H1 (cell line): ENCODE measurements at regions not wholly inside any gene's neighbourhood (a gene's known extent, or its start where the extent isn't known, plus 50 kb on each side); places are given as distances from the start of the nearest gene placed in this dataset.

Experiments
- CTCF ChIA-PET: fragments of 300-600 bp; sonication (Branson Sonifier 250); formaldehyde crosslinking; loops from one replicate; lab custom pipeline; 2021; ENCODE audit not compliant: partially characterized antibody; lab: Charles Lee
- POLR2A ChIA-PET: fragments of 300-600 bp; sonication (Branson Sonifier 250); formaldehyde crosslinking; loops from one replicate; lab custom pipeline; 2021; ENCODE audit warnings: inconsistent platforms; ENCODE audit not compliant: partially characterized antibody; lab: Charles Lee
- DNase-seq, 2 experiments: peaks; one replicate each; pipeline versions ENCODE4 v3.0.0 to v3.0.0-alpha.2; 2010 to 2022; ENCODE audit warnings: low spot score in 2 of 2, low read depth in 1 of 2, mixed read lengths in 1 of 2
- FAIRE-seq: peaks from 2 replicates; lab custom pipeline; 2011; peaks lifted over from hg19 to GRCh38; lab: Jason Lieb, UNC
- H2AFZ ChIP-seq: 2 replicates; pipeline ENCODE4 v1.8.1; 2012; ENCODE audit warnings: low read length, inconsistent platforms
- H2AK5ac ChIP-seq: 2 replicates; pipeline ENCODE4 v1.6.1; 2013; ENCODE audit warnings: low read depth, low read length
- H2BK120ac ChIP-seq: replicated peaks from 2 replicates; pipeline ENCODE3; 2013; ENCODE audit warnings: low read depth, low read length, inconsistent platforms
- H2BK12ac ChIP-seq: 2 replicates; pipeline ENCODE4 v1.6.1; 2013; ENCODE audit warnings: low read depth, low read length
- H2BK15ac ChIP-seq: 2 replicates; pipeline ENCODE4 v1.6.1; 2013; ENCODE audit warnings: low read length
- H2BK20ac ChIP-seq: 2 replicates; pipeline ENCODE4 v1.6.1; 2013; ENCODE audit warnings: low read length
- H2BK5ac ChIP-seq: 2 replicates; pipeline ENCODE4 v1.6.1; 2013; ENCODE audit warnings: low read depth, low read length
- H3K14ac ChIP-seq: 2 replicates; pipeline ENCODE4 v1.6.1; 2013; ENCODE audit warnings: inconsistent platforms; ENCODE audit not compliant: insufficient read length
- H3K18ac ChIP-seq: 2 replicates; pipeline ENCODE4 v1.6.1; 2013; ENCODE audit warnings: low read length; ENCODE audit errors: extremely low read depth
- H3K23ac ChIP-seq: 2 replicates; pipeline ENCODE4 v1.6.1; 2013; ENCODE audit warnings: inconsistent platforms; ENCODE audit not compliant: insufficient read length
- H3K23me2 ChIP-seq: 2 replicates; pipeline ENCODE4 v1.6.1; 2013; ENCODE audit warnings: low read depth, low read length
- H3K27ac ChIP-seq: 2 replicates; pipeline ENCODE4 v1.6.1; 2011; ENCODE audit warnings: low read depth, low read length, inconsistent platforms
- H3K27me3 ChIP-seq, 4 experiments: replicated peaks in 1 of 4; 1 replicate in 1 of 4; 2 replicates in 3 of 4; pipeline versions ENCODE4 v1.6.1 to v1.8.1; 2011 to 2013; ENCODE audit warnings: low read length in 3 of 4, mild to moderate bottlenecking in 3 of 4, inconsistent platforms in 2 of 4, mixed read lengths in 2 of 4, moderate library complexity in 1 of 4; ENCODE audit not compliant: control insufficient read depth in 3 of 4, insufficient read depth in 3 of 4; ENCODE audit errors: extremely low read depth in 1 of 4
- H3K36me3 ChIP-seq, 4 experiments: 2 replicates each; pipeline versions ENCODE4 v1.6.1 to v1.8.1; 2011 to 2013; ENCODE audit warnings: mild to moderate bottlenecking in 4 of 4, low read length in 3 of 4, moderate library complexity in 2 of 4, control low read depth in 1 of 4, inconsistent platforms in 1 of 4; ENCODE audit not compliant: insufficient read depth in 4 of 4, control insufficient read depth in 2 of 4
- H3K4ac ChIP-seq: replicated peaks from 2 replicates; pipeline ENCODE3; 2013; ENCODE audit warnings: low read length, low read depth, mixed read lengths, inconsistent platforms; ENCODE audit not compliant: insufficient read length
- H3K4me1 ChIP-seq, 4 experiments: replicated peaks in 1 of 4; 1 replicate in 1 of 4; 2 replicates in 3 of 4; pipeline versions ENCODE4 v1.6.1 to v1.8.1; 2011 to 2013; ENCODE audit warnings: low read length in 3 of 4, inconsistent platforms in 2 of 4, mixed read lengths in 1 of 4; ENCODE audit not compliant: insufficient read depth in 4 of 4, control insufficient read depth in 3 of 4
- H3K4me2 ChIP-seq, 2 experiments: 2 replicates each; pipeline versions ENCODE4 v1.6.1 to v1.8.1; 2011 to 2013; ENCODE audit warnings: low read depth in 2 of 2, low read length in 2 of 2, control low read depth in 1 of 2, inconsistent platforms in 1 of 2, mild to moderate bottlenecking in 1 of 2; ENCODE audit not compliant: insufficient read depth in 1 of 2
- H3K4me3 ChIP-seq, 4 experiments: fragments of 200-600, 300-600 bp in 1 of 4; sonication (generic), shearing (Covaris generic), sonication (Bioruptor Twin) in 1 of 4; 2 replicates each; pipeline versions ENCODE4 v1.5.1 to v1.8.1; 2011 to 2016; ENCODE audit warnings: low read length in 4 of 4, low read depth in 3 of 4, control low read depth in 2 of 4, inconsistent platforms in 2 of 4, mild to moderate bottlenecking in 2 of 4, mixed read lengths in 1 of 4, moderate library complexity in 1 of 4; ENCODE audit not compliant: insufficient read depth in 2 of 4; ENCODE audit errors: extremely low read depth in 1 of 4
- H3K56ac ChIP-seq: replicated peaks from 2 replicates; pipeline ENCODE3; 2013; ENCODE audit warnings: low read depth, mild to moderate bottlenecking, mixed read lengths, low read length, inconsistent platforms; ENCODE audit not compliant: insufficient read length
- H3K79me1 ChIP-seq: 2 replicates; pipeline ENCODE4 v1.6.1; 2013; ENCODE audit warnings: low read depth, low read length, control low read depth
- H3K79me2 ChIP-seq, 2 experiments: 2 replicates each; pipeline versions ENCODE4 v1.6.1 to v1.8.1; 2012 to 2013; ENCODE audit warnings: low read length in 2 of 2, mild to moderate bottlenecking in 2 of 2, inconsistent platforms in 1 of 2; ENCODE audit not compliant: insufficient read depth in 2 of 2, control insufficient read depth in 1 of 2
- H3K9ac ChIP-seq, 4 experiments: replicated peaks in 1 of 4; 1 replicate in 1 of 4; 2 replicates in 3 of 4; pipeline versions ENCODE4 v1.6.1 to v1.8.1; 2011 to 2013; ENCODE audit warnings: low read depth in 3 of 4, low read length in 3 of 4, control low read depth in 2 of 4, mild to moderate bottlenecking in 2 of 4, moderate library complexity in 2 of 4, inconsistent platforms in 1 of 4; ENCODE audit errors: extremely low read depth in 1 of 4
- H3K9me3 ChIP-seq, 2 experiments: 2 replicates each; pipeline versions ENCODE4 v1.6.1 to v1.8.1; 2012 to 2013; ENCODE audit warnings: mild to moderate bottlenecking in 2 of 2, moderate library complexity in 2 of 2, control low read depth in 1 of 2, inconsistent platforms in 1 of 2, low read depth in 1 of 2, low read length in 1 of 2, mixed read lengths in 1 of 2; ENCODE audit not compliant: insufficient read depth in 2 of 2
- H4K20me1 ChIP-seq, 2 experiments: replicated peaks in 1 of 2; 2 replicates each; pipeline versions ENCODE3 to v1.8.1; 2011 to 2013; ENCODE audit warnings: inconsistent platforms in 2 of 2, low read length in 2 of 2, mild to moderate bottlenecking in 1 of 2; ENCODE audit not compliant: insufficient read depth in 2 of 2, control insufficient read depth in 1 of 2
- H4K5ac ChIP-seq: 2 replicates; pipeline ENCODE4 v1.6.1; 2013; ENCODE audit warnings: low read length, low read depth, mixed read lengths, inconsistent platforms; ENCODE audit not compliant: insufficient read length
- H4K8ac ChIP-seq: 2 replicates; pipeline ENCODE4 v1.8.0; 2013; ENCODE audit warnings: mild to moderate bottlenecking, moderate library complexity, low read length, inconsistent platforms; ENCODE audit not compliant: insufficient read depth; ENCODE audit errors: extremely low read depth
- H4K91ac ChIP-seq: replicated peaks from 2 replicates; pipeline ENCODE3; 2013; ENCODE audit warnings: low read length, mixed read lengths, inconsistent platforms; ENCODE audit not compliant: insufficient read length
- CBX5 ChIP-seq: fragments of 300-800, 300-1000 bp; sonication (generic); IDR thresholded peaks from 2 replicates; pipeline ENCODE4 v1.7.1; 2016; ENCODE audit warnings: antibody characterized with exemption, low read length, low read depth
- CHD1 ChIP-seq: IDR thresholded peaks from 2 replicates; pipeline ENCODE4 v1.6.1; 2012; ENCODE audit warnings: low read depth, low read length, improper control_type of control experiment
- FOSL1 ChIP-seq: IDR thresholded peaks from 2 replicates; pipeline ENCODE4 v1.6.1; 2011; ENCODE audit warnings: mild to moderate bottlenecking, low read depth, low read length, moderate library complexity; ENCODE audit not compliant: insufficient read depth
- GABPA ChIP-seq: IDR thresholded peaks from 2 replicates; pipeline ENCODE4 v1.6.1; 2011; ENCODE audit warnings: mild to moderate bottlenecking, low read length, moderate library complexity, borderline replicate concordance; ENCODE audit not compliant: insufficient read depth
- JUN ChIP-seq: IDR thresholded peaks from 2 replicates; pipeline ENCODE4 v1.6.1; 2011; ENCODE audit warnings: low read depth, mild to moderate bottlenecking, improper control_type of control experiment, low read length
- JUND ChIP-seq: IDR thresholded peaks from 2 replicates; pipeline ENCODE4 v1.6.1; 2011; ENCODE audit warnings: mild to moderate bottlenecking, improper control_type of control experiment, low read length
- MAFK ChIP-seq: IDR thresholded peaks from 2 replicates; pipeline ENCODE4 v1.6.1; 2012; ENCODE audit warnings: low read depth, mild to moderate bottlenecking, improper control_type of control experiment, low read length
- MAX ChIP-seq: IDR thresholded peaks from 2 replicates; pipeline ENCODE4 v1.6.1; 2012; ENCODE audit warnings: inconsistent platforms
- RAD21 ChIP-seq, 2 experiments: IDR thresholded peaks in 1 of 2; conservative IDR thresholded peaks in 1 of 2; 2 replicates each; pipeline ENCODE4 v1.6.1; 2011; ENCODE audit warnings: low read depth in 2 of 2, low read length in 2 of 2, improper control_type of control experiment in 1 of 2, inconsistent platforms in 1 of 2, mild to moderate bottlenecking in 1 of 2, moderate library complexity in 1 of 2
- RXRA ChIP-seq: IDR thresholded peaks from 2 replicates; pipeline ENCODE4 v1.6.1; 2011; ENCODE audit warnings: low read depth, mild to moderate bottlenecking, low read length, moderate library complexity; ENCODE audit not compliant: insufficient read depth
- SAP30 ChIP-seq: fragments of 300-600 bp; sonication (generic); IDR thresholded peaks from 2 replicates; pipeline ENCODE4 v1.7.1; 2012; ENCODE audit warnings: low read length, moderate library complexity, mild to moderate bottlenecking, inconsistent platforms; ENCODE audit not compliant: insufficient read depth, insufficient replicate concordance
- SUZ12 ChIP-seq: fragments of 200-600 bp; sonication (generic); IDR thresholded peaks from 2 replicates; pipeline ENCODE4 v1.6.1; 2012; ENCODE audit warnings: mild to moderate bottlenecking, inconsistent platforms, low read length, moderate library complexity, mixed read lengths
- TAF7 ChIP-seq: optimal IDR thresholded peaks from 2 replicates; pipeline ENCODE3; 2011; ENCODE audit warnings: low read depth, mild to moderate bottlenecking, inconsistent platforms, low read length, moderate library complexity, borderline replicate concordance
- TEAD4 ChIP-seq: IDR thresholded peaks from 2 replicates; pipeline ENCODE4 v1.6.1; 2012; ENCODE audit warnings: low read depth, low read length, inconsistent platforms, mixed read lengths
- WGBS, 2 experiments: shearing (Covaris generic) in 1 of 2; methylation state at CpG; one replicate each; pipeline versions ENCODE4 v1.1.6 to v1.1.7; 2013 to 2015; ENCODE audit warnings: low lambda C conversion rate in 2 of 2, mixed read lengths in 2 of 2, inconsistent platforms in 1 of 2, low coverage in 1 of 2, missing lambda C conversion rate in 1 of 2; ENCODE audit not compliant: insufficient replicate concordance in 2 of 2, insufficient coverage in 1 of 2, insufficient read length in 1 of 2; ENCODE audit errors: extremely low coverage in 1 of 2, missing lambda C conversion rate in 1 of 2; 5-methylcytosine and 5-hydroxymethylcytosine counted together

GRCh38 chr2:55118643-55119083 is 68.4 kb upstream of the RTN4 start:
- H3K18ac ChIP-seq: no peak overlapping the region
- H2BK15ac ChIP-seq: no peak overlapping the region
- H3K79me2 ChIP-seq: no peaks in the 10 kb centered on the region
- no peak overlapping the region for H2AK5ac ChIP-seq
- ChIA-PET POLR2A (interaction anchor here (1.7 kb wide), 1 partner anchor 16 kb away, joined by 6 read pairs; no protein-coding TSS in a partner anchor), CTCF (interaction anchor here (1.0 to 5.9 kb wide), 5 partner anchors 12 to 49 kb away, joined by 3 to 26 read pairs (median 4); no protein-coding TSS in a partner anchor)
- no peak overlapping the region for H4K8ac ChIP-seq
- H3K27me3 ChIP-seq: no peaks in the 10 kb centered on the region
- no peak overlapping the region for H3K23ac ChIP-seq
- DNase-seq: no peak
- no peak overlapping the region for H3K9ac ChIP-seq
- no peak overlapping the region for H3K4me3 ChIP-seq
- 45% methylated on average over 3 of the region's 3 CpGs; no CpG with 5 or more reads in 1 of the 2 experiments for WGBS, 2 experiments
- no peak overlapping the region for H2BK12ac ChIP-seq
- H2AFZ ChIP-seq: peak overlapping the region; percentile 73
- H3K23me2 ChIP-seq: no peaks in the 10 kb centered on the region
- H3K9me3 ChIP-seq: no peaks in the 10 kb centered on the region
- no peaks in the 10 kb centered on the region; a peak in 1 of 8 replicates for H3K36me3 ChIP-seq
- FAIRE-seq: no peak
- H3K4me2 ChIP-seq: peak overlapping the region in 1 of 2 experiments; percentile 33; a peak in 1 of 4 replicates
- H3K4me1 ChIP-seq: peaks cover under 1 to 5% (median 3%) of the 10 kb centered on the region in 4 experiments; a peak in 4 of 7 replicates
- no peak overlapping the region for H3K4ac ChIP-seq
- H3K27ac ChIP-seq: no peak overlapping the region
- no peak overlapping the region for H4K91ac ChIP-seq
- no peak overlapping the region for H3K56ac ChIP-seq
- no peak overlapping the region for H3K14ac ChIP-seq
- H3K79me1 ChIP-seq: no peaks in the 10 kb centered on the region
- no peaks in the 10 kb centered on the region for H4K20me1 ChIP-seq
- no peak overlapping the region for H4K5ac ChIP-seq
- H2BK20ac ChIP-seq: no peak overlapping the region
- H2BK120ac ChIP-seq: no peak overlapping the region
- no peak overlapping the region for H2BK5ac ChIP-seq
- no peak for TF ChIP-seq SAP30
- TF ChIP-seq TEAD4: no peak
- TF ChIP-seq JUND: no peak
- TF ChIP-seq RAD21 (IDR thresholded peaks at IDR 0.05 in 1 of 2, conservative IDR thresholded peaks at IDR 0.05 in 1 of 2; ENCODE audit: low read depth in 2 of 2, low read length in 2 of 2): no peak
- TF ChIP-seq FOSL1: no peak
- no peak for TF ChIP-seq CBX5
- TF ChIP-seq JUN: no peak
- TF ChIP-seq TAF7: no peak
- TF ChIP-seq GABPA: no peak
- TF ChIP-seq MAFK: no peak
- no peak for TF ChIP-seq RXRA
- no peak for TF ChIP-seq SUZ12
- no peak for TF ChIP-seq MAX
- no peak for TF ChIP-seq CHD1
